K562 (cell line): ENCODE measurements at regions not wholly inside any gene's neighbourhood (a gene's known extent, or its start where the extent isn't known, plus 50 kb on each side); places are given as distances from the start of the nearest gene placed in this dataset.

ENCODE experiments used
- ATAC-seq: fragments of 200-7000 bp; cut with Tn5 transposase; 3 replicates; pipeline ENCODE4 v1.9.1; 2020; ENCODE audit warnings: moderate library complexity
- BruUV-seq: library from RNA; stranded (reverse); fragments of 400-500 nt; replicated peaks from 2 replicates; lab custom pipeline; 2021; lab: Mats Ljungman, UMichigan
- CTCF ChIA-PET: fragments of 300-600 bp; formaldehyde crosslinking; extraction: SDS; loops from one replicate; lab custom pipeline; 2021; ENCODE audit warnings: low intra/inter-chr PET ratio; lab: Yijun Ruan, JAX
- POLR2A ChIA-PET: fragments of 300-600, 350-650 bp; sonication (Branson Sonifier 250); formaldehyde crosslinking; extraction: SDS; loops from one replicate; lab custom pipeline; 2021; ENCODE audit warnings: antibody characterized with exemption, inconsistent platforms; lab: Yijun Ruan, JAX
- DNase-seq, 4 experiments: peaks; one replicate each; pipeline versions ENCODE4 v3.0.0 to v3.0.0-alpha.2; 2011 to 2018; ENCODE audit warnings: low spot score in 3 of 4, mixed read lengths in 3 of 4; ENCODE audit errors: extremely low read depth in 1 of 4
- FAIRE-seq: peaks from 2 replicates; lab custom pipeline; 2011; peaks lifted over from hg19 to GRCh38; lab: Jason Lieb, UNC
- H2AFZ ChIP-seq: 2 replicates; pipeline ENCODE4 v1.6.0; 2011; ENCODE audit warnings: low read depth, low read length, control low read depth, inconsistent platforms
- H3K27ac ChIP-seq: fragments of 200-600 bp; 3 replicates; pipeline ENCODE4 v1.8.0; 2011; ENCODE audit warnings: low read depth, mild to moderate bottlenecking, control low read depth, inconsistent platforms, low read length, moderate library complexity, mixed read lengths; ENCODE audit errors: extremely low read depth
- H3K27me3 ChIP-seq, 2 experiments: fragments of 300-600 bp in 1 of 2; 2 replicates in 1 of 2; 3 replicates in 1 of 2; pipeline versions ENCODE4 v1.6.0 to v1.8.0; 2011; ENCODE audit warnings: inconsistent platforms in 2 of 2, low read length in 2 of 2, mild to moderate bottlenecking in 1 of 2, mixed read lengths in 1 of 2, moderate library complexity in 1 of 2; ENCODE audit not compliant: control insufficient read depth in 2 of 2, insufficient read depth in 2 of 2
- H3K36me3 ChIP-seq: fragments of 300-600 bp; 3 replicates; pipeline ENCODE4 v1.8.0; 2011; ENCODE audit warnings: mild to moderate bottlenecking, low read length, inconsistent platforms; ENCODE audit not compliant: control insufficient read depth, insufficient read depth
- H3K4me1 ChIP-seq, 2 experiments: fragments of 200-600 bp in 1 of 2; replicated peaks in 1 of 2; 2 replicates in 1 of 2; 3 replicates in 1 of 2; pipeline versions ENCODE4 v1.5.1 to v1.8.0; 2011; ENCODE audit warnings: inconsistent platforms in 2 of 2, low read length in 2 of 2, mild to moderate bottlenecking in 1 of 2, mixed read lengths in 1 of 2, moderate library complexity in 1 of 2; ENCODE audit not compliant: control insufficient read depth in 2 of 2, insufficient read depth in 2 of 2
- H3K4me2 ChIP-seq: 2 replicates; pipeline ENCODE4 v1.6.1; 2011; ENCODE audit warnings: low read length, control low read depth, inconsistent platforms, mixed read lengths; ENCODE audit not compliant: insufficient read depth
- H3K4me3 ChIP-seq: fragments of 200-600 bp; sonication (generic), shearing (Covaris generic); 2 replicates; pipeline ENCODE4 v1.5.1; 2016; ENCODE audit warnings: control low read depth, inconsistent platforms
- H3K79me2 ChIP-seq: fragments of 200-600 bp; 3 replicates; pipeline ENCODE4 v1.8.0; 2011; ENCODE audit warnings: low read length, inconsistent platforms; ENCODE audit not compliant: control insufficient read depth, insufficient read depth
- H3K9ac ChIP-seq, 2 experiments: 2 replicates each; pipeline versions ENCODE4 v1.6.0 to v1.6.1; 2011; ENCODE audit warnings: low read depth in 2 of 2, low read length in 2 of 2, control low read depth in 1 of 2, inconsistent platforms in 1 of 2, mild to moderate bottlenecking in 1 of 2, mixed read lengths in 1 of 2; ENCODE audit not compliant: insufficient read depth in 1 of 2
- H3K9me1 ChIP-seq: one replicate; pipeline ENCODE4 v1.6.0; 2011; ENCODE audit warnings: inconsistent platforms, mild to moderate bottlenecking, low read length, moderate library complexity; ENCODE audit not compliant: control insufficient read depth, insufficient read depth
- H3K9me3 ChIP-seq: replicated peaks from 2 replicates; pipeline ENCODE4 v1.5.1; 2011; ENCODE audit warnings: low read depth, low read length, inconsistent platforms; ENCODE audit not compliant: control insufficient read depth, insufficient read depth
- H4K20me1 ChIP-seq: replicated peaks from 2 replicates; pipeline ENCODE4 v1.6.1; 2011; ENCODE audit warnings: low read length, inconsistent platforms, mixed read lengths; ENCODE audit not compliant: control insufficient read depth, insufficient read depth
- CEBPB ChIP-seq: fragments of 450-650 bp; IDR thresholded peaks from 2 replicates; pipeline ENCODE4 v1.6.1; 2016; ENCODE audit warnings: missing genetic modification characterization, missing compliant biosample characterization
- CHD2 ChIP-seq: IDR thresholded peaks from 2 replicates; pipeline ENCODE4 v1.6.1; 2011; ENCODE audit warnings: low read depth, low read length
- CXXC5 ChIP-seq: fragments of 250-450 bp; sonication (Bioruptor Pico); IDR thresholded peaks from 2 replicates; pipeline ENCODE4 v1.8.0; 2022; ENCODE audit warnings: inconsistent platforms, mild to moderate bottlenecking, moderate library complexity
- EGR1 ChIP-seq: fragments of 450-650 bp; conservative IDR thresholded peaks from 2 replicates; pipeline ENCODE4 v1.6.1; 2017; ENCODE audit warnings: mild to moderate bottlenecking
- ERF ChIP-seq: fragments of 450-650 bp; formaldehyde crosslinking; IDR thresholded peaks from 2 replicates; pipeline ENCODE4 v1.4.0; 2020; ENCODE audit warnings: mild to moderate bottlenecking, mixed read lengths
- ID3 ChIP-seq, 2 experiments: fragments of 250-450 bp in 1 of 2; fragments of 450-650 bp in 1 of 2; sonication (Bioruptor Pico) in 1 of 2; IDR thresholded peaks; 2 replicates each; pipeline versions ENCODE4 v1.6.1 to v1.8.0; 2016 to 2021; ENCODE audit warnings: mild to moderate bottlenecking in 2 of 2, moderate library complexity in 2 of 2, missing compliant biosample characterization in 1 of 2, missing genetic modification characterization in 1 of 2
- IRF1 ChIP-seq: sonication (generic); formaldehyde crosslinking; IDR thresholded peaks from 2 replicates; pipeline ENCODE4 v1.8.0; 2022; ENCODE audit warnings: missing genetic modification reagents, mild to moderate bottlenecking, borderline replicate concordance
- KHSRP ChIP-seq: fragments of 450-650 bp; IDR thresholded peaks from 2 replicates; pipeline ENCODE4 v1.6.1; 2017
- MCM2 ChIP-seq: fragments of 450-650 bp; IDR thresholded peaks from 2 replicates; pipeline ENCODE4 v1.6.1; 2017; ENCODE audit warnings: low read depth, mild to moderate bottlenecking
- MEIS2 ChIP-seq: fragments of 450-650 bp; IDR thresholded peaks from 2 replicates; pipeline ENCODE4 v1.6.1; 2014; ENCODE audit warnings: mild to moderate bottlenecking; ENCODE audit not compliant: partially characterized antibody
- PYGO2 ChIP-seq: fragments of 450-650 bp; IDR thresholded peaks from 2 replicates; pipeline ENCODE4 v1.6.1; 2016; ENCODE audit warnings: mild to moderate bottlenecking, missing genetic modification characterization, moderate library complexity, missing compliant biosample characterization
- RFX5 ChIP-seq: IDR thresholded peaks from 2 replicates; pipeline ENCODE4 v1.6.1; 2011; ENCODE audit warnings: low read depth, mild to moderate bottlenecking, improper control_type of control experiment, low read length
- TAF15 ChIP-seq: fragments of 200-400 bp; formaldehyde crosslinking; IDR thresholded peaks from 2 replicates; pipeline ENCODE4 v1.6.1; 2017; ENCODE audit warnings: mild to moderate bottlenecking, low read depth, low read length, moderate library complexity
- TFAP4 ChIP-seq: sonication (generic); formaldehyde crosslinking; IDR thresholded peaks from 2 replicates; pipeline ENCODE4 v1.8.0; 2022; ENCODE audit warnings: missing genetic modification reagents, mild to moderate bottlenecking, moderate library complexity, borderline replicate concordance
- ZNF232 ChIP-seq: sonication (generic); formaldehyde crosslinking; IDR thresholded peaks from 2 replicates; pipeline ENCODE4 v1.8.0; 2022; ENCODE audit warnings: mild to moderate bottlenecking, missing genetic modification reagents
- ZNF384 ChIP-seq: IDR thresholded peaks from 2 replicates; pipeline ENCODE4 v1.6.1; 2012; ENCODE audit warnings: low read depth, low read length, improper control_type of control experiment
- ZNF778 ChIP-seq: fragments of 450-650 bp; formaldehyde crosslinking; IDR thresholded peaks from 2 replicates; pipeline ENCODE4 v1.4.0; 2020; ENCODE audit warnings: mild to moderate bottlenecking, moderate library complexity
- ZSCAN29 ChIP-seq: fragments of 450-650 bp; IDR thresholded peaks from 2 replicates; pipeline ENCODE4 v1.6.1; 2017
- in situ Hi-C: fragments of 300-500 bp; cut with MboI; formaldehyde crosslinking; loops from 4 replicates; pipeline ENCODE4 v1.15.0; 2018; ENCODE audit warnings: inconsistent platforms, mixed read lengths
- intact Hi-C: fragments of 100-400 bp; cut with micrococcal nuclease; formaldehyde crosslinking; loops from 2 replicates; pipeline ENCODE4 v1.14.2; 2022
- TF ChIP-seq, protein P1 (sequence below): fragments of 450-650 bp; IDR thresholded peaks from 2 replicates; pipeline ENCODE4 v1.6.1; 2016; ENCODE audit warnings: antibody characterized with exemption
- TF ChIP-seq, protein P2 (sequence below): fragments of 450-650 bp; IDR thresholded peaks from 2 replicates; pipeline ENCODE4 v1.6.1; 2016; ENCODE audit warnings: low read depth, mild to moderate bottlenecking, moderate library complexity

DNA sequence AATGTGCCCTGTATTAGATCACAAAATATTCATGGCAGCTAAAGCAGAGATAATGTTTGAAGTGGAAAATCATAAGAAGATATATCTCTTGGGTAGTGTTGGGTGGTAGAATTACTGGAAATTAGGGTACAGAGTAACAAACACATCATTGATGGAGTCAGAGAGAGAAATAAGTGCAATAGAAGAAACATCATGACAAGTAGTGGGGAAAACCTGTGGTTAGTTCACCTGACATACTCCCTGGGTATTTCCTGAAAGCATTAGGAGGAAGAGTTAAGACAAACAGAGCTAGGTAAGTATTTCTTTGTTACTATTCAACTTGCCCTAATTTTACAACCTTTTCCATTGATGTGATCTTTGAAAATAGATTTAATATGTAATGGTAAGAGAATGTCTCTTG, 691.9 kb upstream of the SOX9 start:
- Histone ChIP-seq H3K9me3 (no peaks in the 10 kb centered on the region), H3K27me3 (no peaks in the 10 kb centered on the region), H3K79me2 (no peaks in the 10 kb centered on the region), H3K4me2 (no peak overlapping the region), H3K9ac (no peak overlapping the region), H3K27ac (no peak overlapping the region), H4K20me1 (no peaks in the 10 kb centered on the region), H3K4me1 (no peaks in the 10 kb centered on the region), H3K9me1 (no peaks in the 10 kb centered on the region), H2AFZ (no peak overlapping the region), H3K36me3 (no peaks in the 10 kb centered on the region), H3K4me3 (no peak overlapping the region)
- in situ Hi-C loops (no loop called here), intact Hi-C loops (no loop called here)
- ChIA-PET CTCF (no interaction called here), POLR2A (no interaction called here)
- FAIRE-seq (no peak), DNase-seq (no peak), ATAC-seq (no peak)
- TF ChIP-seq KHSRP (no peak), MCM2 (no peak), ZNF778 (CRISPR knock-in tag) (no peak), CHD2 (no peak), ZSCAN29 (no peak), MEIS2 (no peak), ID3 (CRISPR knock-in tag; IDR thresholded peaks at IDR 0.05) (no peak), ID3 (tag; IDR thresholded peaks at IDR 0.05) (no peak), IRF1 (CRISPR knock-in tag) (no peak), ERF (CRISPR knock-in tag) (no peak), PYGO2 (tag) (no peak), RFX5 (no peak), ZNF232 (CRISPR knock-in tag) (no peak), CEBPB (no peak), TAF15 (no peak), ZNF384 (no peak), TFAP4 (CRISPR knock-in tag) (no peak), EGR1 (no peak), CXXC5 (no peak)
- TF ChIP-seq, protein P1, sequence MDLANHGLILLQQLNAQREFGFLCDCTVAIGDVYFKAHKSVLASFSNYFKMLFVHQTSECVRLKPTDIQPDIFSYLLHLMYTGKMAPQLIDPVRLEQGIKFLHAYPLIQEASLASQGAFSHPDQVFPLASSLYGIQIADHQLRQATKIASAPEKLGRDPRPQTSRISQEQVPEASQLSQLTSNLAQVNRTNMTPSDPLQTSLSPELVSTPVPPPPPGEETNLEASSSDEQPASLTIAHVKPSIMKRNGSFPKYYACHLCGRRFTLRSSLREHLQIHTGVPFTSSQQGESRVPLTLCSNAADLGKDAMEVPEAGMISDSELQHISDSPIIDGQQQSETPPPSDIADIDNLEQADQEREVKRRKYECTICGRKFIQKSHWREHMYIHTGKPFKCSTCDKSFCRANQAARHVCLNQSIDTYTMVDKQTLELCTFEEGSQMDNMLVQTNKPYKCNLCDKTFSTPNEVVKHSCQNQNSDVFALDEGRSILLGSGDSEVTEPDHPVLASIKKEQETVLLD = no peak
- TF ChIP-seq, protein P2, sequence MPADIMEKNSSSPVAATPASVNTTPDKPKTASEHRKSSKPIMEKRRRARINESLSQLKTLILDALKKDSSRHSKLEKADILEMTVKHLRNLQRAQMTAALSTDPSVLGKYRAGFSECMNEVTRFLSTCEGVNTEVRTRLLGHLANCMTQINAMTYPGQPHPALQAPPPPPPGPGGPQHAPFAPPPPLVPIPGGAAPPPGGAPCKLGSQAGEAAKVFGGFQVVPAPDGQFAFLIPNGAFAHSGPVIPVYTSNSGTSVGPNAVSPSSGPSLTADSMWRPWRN = no peak
- no TSS peak for BruUV-seq
